WTC11 (cell line): ENCODE measurements at regions not wholly inside any gene's neighbourhood (a gene's known extent, or its start where the extent isn't known, plus 50 kb on each side); places are given as distances from the start of the nearest gene placed in this dataset.
A peak's percentile ranks its signal among the peaks of the same experiment; 100 is the strongest.

Experiments used
- ATAC-seq: fragments of 200-7000 bp; cut with Tn5 transposase; 2 replicates; pipeline ENCODE4 v1.10.0; 2021; ENCODE audit warnings: mild to moderate bottlenecking, moderate library complexity
- CTCF ChIA-PET: fragments of 300-600 bp; sonication (Branson Sonifier 250); formaldehyde crosslinking; loops from one replicate; lab custom pipeline; 2021; ENCODE audit warnings: antibody characterized with exemption; lab: Charles Lee
- POLR2A ChIA-PET: fragments of 350-600 bp; sonication (Branson Sonifier 250); formaldehyde crosslinking; loops from one replicate; lab custom pipeline; 2021; ENCODE audit warnings: antibody characterized with exemption; lab: Charles Lee
- DNase-seq: peaks from one replicate; pipeline ENCODE4 v3.0.0; 2021; ENCODE audit warnings: low spot score
- H3K27ac Mint-ChIP-seq: 2 replicates; pipeline ENCODE4 v1.8.0; 2021; ENCODE audit warnings: mixed read lengths
- H3K27me3 Mint-ChIP-seq: 2 replicates; pipeline ENCODE4 v1.8.0; 2021; ENCODE audit warnings: low read depth, mild to moderate bottlenecking, moderate library complexity, mixed read lengths
- H3K36me3 Mint-ChIP-seq: 2 replicates; pipeline ENCODE4 v1.8.0; 2021; ENCODE audit warnings: mixed read lengths
- H3K4me1 Mint-ChIP-seq: 2 replicates; pipeline ENCODE4 v1.8.0; 2022; ENCODE audit warnings: mixed read lengths
- H3K4me3 Mint-ChIP-seq: 2 replicates; pipeline ENCODE4 v1.8.0; 2021; ENCODE audit warnings: mild to moderate bottlenecking, moderate library complexity, mixed read lengths
- H3K9me3 Mint-ChIP-seq: 2 replicates; pipeline ENCODE4 v1.8.0; 2021; ENCODE audit warnings: mixed read lengths
- E2F4 ChIP-seq: sonication (generic); formaldehyde crosslinking; IDR thresholded peaks from 2 replicates; pipeline ENCODE4 v1.8.1; 2022; ENCODE audit warnings: low read depth, mild to moderate bottlenecking, moderate library complexity, missing genetic modification reagents, borderline replicate concordance
- ERG ChIP-seq: fragments of 250-450 bp; sonication (Bioruptor Pico); IDR thresholded peaks from 2 replicates; pipeline ENCODE4 v1.8.0; 2021; ENCODE audit warnings: mild to moderate bottlenecking
- HMGA2 ChIP-seq: fragments of 250-450 bp; sonication (Bioruptor Pico); IDR thresholded peaks from 2 replicates; pipeline ENCODE4 v1.4.0; 2021; ENCODE audit warnings: mild to moderate bottlenecking, moderate library complexity
- IRF1 ChIP-seq: sonication (generic); formaldehyde crosslinking; IDR thresholded peaks from 2 replicates; pipeline ENCODE4 v1.8.0; 2023; ENCODE audit warnings: missing genetic modification reagents
- MXD4 ChIP-seq: fragments of 250-450 bp; sonication (Bioruptor Pico); IDR thresholded peaks from 2 replicates; pipeline ENCODE4 v1.8.0; 2021; ENCODE audit warnings: mild to moderate bottlenecking, moderate library complexity, borderline replicate concordance
- MYBL2 ChIP-seq: sonication (generic); formaldehyde crosslinking; IDR thresholded peaks from 2 replicates; pipeline ENCODE4 v1.8.1; 2023; ENCODE audit warnings: mild to moderate bottlenecking, moderate library complexity, missing genetic modification reagents
- OVOL2 ChIP-seq: fragments of 250-450 bp; sonication (Bioruptor Pico); IDR thresholded peaks from 2 replicates; pipeline ENCODE4 v1.9.0; 2021; ENCODE audit warnings: mild to moderate bottlenecking, borderline replicate concordance
- PRRX2 ChIP-seq: fragments of 250-450 bp; sonication (Bioruptor Pico); IDR thresholded peaks from 2 replicates; pipeline ENCODE4 v1.8.0; 2021; ENCODE audit warnings: mild to moderate bottlenecking
- TEAD1 ChIP-seq: sonication (generic); formaldehyde crosslinking; IDR thresholded peaks from 2 replicates; pipeline ENCODE4 v1.8.0; 2022; ENCODE audit warnings: mild to moderate bottlenecking, missing genetic modification reagents
- TEAD4 ChIP-seq: sonication (generic); formaldehyde crosslinking; IDR thresholded peaks from 2 replicates; pipeline ENCODE4 v1.8.0; 2022; ENCODE audit warnings: mild to moderate bottlenecking, missing genetic modification reagents
- USF1 ChIP-seq: sonication (generic); formaldehyde crosslinking; IDR thresholded peaks from 2 replicates; pipeline ENCODE4 v1.8.0; 2022; ENCODE audit warnings: mild to moderate bottlenecking, missing genetic modification reagents
- ZMAT4 ChIP-seq: fragments of 250-450 bp; sonication (Bioruptor Pico); IDR thresholded peaks from 2 replicates; pipeline ENCODE4 v1.9.0; 2021; ENCODE audit warnings: mild to moderate bottlenecking
- ZNF121 ChIP-seq: sonication (generic); formaldehyde crosslinking; IDR thresholded peaks from 2 replicates; pipeline ENCODE4 v1.8.0; 2023; ENCODE audit warnings: missing genetic modification reagents
- ZNF219 ChIP-seq: sonication (generic); formaldehyde crosslinking; IDR thresholded peaks from 2 replicates; pipeline ENCODE4 v1.8.0; 2023; ENCODE audit warnings: missing genetic modification reagents, mild to moderate bottlenecking, borderline replicate concordance
- ZNF396 ChIP-seq: fragments of 250-450 bp; sonication (Bioruptor Pico); IDR thresholded peaks from 2 replicates; pipeline ENCODE4 v1.8.0; 2021; ENCODE audit warnings: mild to moderate bottlenecking, moderate library complexity, borderline replicate concordance
- ZNF423 ChIP-seq: fragments of 250-450 bp; sonication (Bioruptor Pico); IDR thresholded peaks from 2 replicates; pipeline ENCODE4 v2.1.2; 2022; ENCODE audit warnings: mild to moderate bottlenecking, moderate library complexity
- ZNF532 ChIP-seq: fragments of 250-450 bp; sonication (Bioruptor Pico); IDR thresholded peaks from 2 replicates; pipeline ENCODE4 v1.9.0; 2021; ENCODE audit warnings: mild to moderate bottlenecking, borderline replicate concordance
- ZSCAN18 ChIP-seq: fragments of 250-450 bp; sonication (Bioruptor Pico); IDR thresholded peaks from 2 replicates; pipeline ENCODE4 v2.1.2; 2022; ENCODE audit warnings: mild to moderate bottlenecking, moderate library complexity

- H3K4me1 Mint-ChIP-seq: peaks cover 26% of the 10 kb centered on the region
- no peak overlapping the region for H3K27ac Mint-ChIP-seq
- H3K4me3 Mint-ChIP-seq: no peak overlapping the region
- ChIA-PET POLR2A (no interaction called here), CTCF (interaction anchor here (1.2 to 1.4 kb wide), 3 partner anchors 89 to 351 kb away, joined by 3 to 10 read pairs (median 7); no protein-coding TSS in a partner anchor)
- H3K9me3 Mint-ChIP-seq: no peaks in the 10 kb centered on the region
- TF ChIP-seq ZSCAN18 (CRISPR knock-in tag) (no peak), OVOL2 (CRISPR knock-in tag) (no peak), USF1 (no peak), ZNF121 (CRISPR knock-in tag) (no peak), E2F4 (CRISPR knock-in tag) (no peak), ZNF396 (no peak), MYBL2 (no peak), MXD4 (CRISPR knock-in tag) (no peak), TEAD4 (no peak), ZNF532 (CRISPR knock-in tag) (no peak), ZNF219 (CRISPR knock-in tag) (no peak)
- H3K27me3 Mint-ChIP-seq: peaks cover 1% of the 10 kb centered on the region
- no peak for ATAC-seq
- DNase-seq: no peak
- no peaks in the 10 kb centered on the region for H3K36me3 Mint-ChIP-seq
These were observed 172.4 kb downstream of the LACC1 start for GRCh38 chr13:44051918-44052675.

- H3K4me3 Mint-ChIP-seq: no peak overlapping the region; the same call in 1 of the 2 replicates
- peaks cover 26% of the 10 kb centered on the region for H3K4me1 Mint-ChIP-seq
- TF ChIP-seq ZMAT4 (CRISPR knock-in tag): no peak
- no peak for TF ChIP-seq IRF1 (CRISPR knock-in tag)
- no peak for TF ChIP-seq HMGA2 (CRISPR knock-in tag)
- no peak for TF ChIP-seq PRRX2 (CRISPR knock-in tag)
- no peak for TF ChIP-seq ZNF423 (CRISPR knock-in tag)
- TF ChIP-seq TEAD1: no peak
- TF ChIP-seq ERG (CRISPR knock-in tag): no peak
- peaks cover 8% of the 10 kb centered on the region for H3K27me3 Mint-ChIP-seq
- DNase-seq (peak; percentile 29), ATAC-seq (peak; percentile 72)
- POLR2A ChIA-PET: no interaction called here
- peak overlapping the region; percentile 10; the same call in 1 of the 2 replicates for H3K27ac Mint-ChIP-seq
- H3K36me3 Mint-ChIP-seq: no peaks in the 10 kb centered on the region
- no peaks in the 10 kb centered on the region for H3K9me3 Mint-ChIP-seq
- CTCF ChIA-PET: interaction anchor here (0.8 to 1.3 kb wide), 2 partner anchors 88 to 384 kb away, joined by 3 to 10 read pairs; no protein-coding TSS in a partner anchor
These were observed 173.1 kb downstream of the LACC1 start for GRCh38 chr13:44052780-44053184.
